GM19372 (cell line): ENCODE measurements at regions not wholly inside any gene's neighbourhood (a gene's known extent, or its start where the extent isn't known, plus 50 kb on each side); places are given as distances from the start of the nearest gene placed in this dataset.

ENCODE experiments used
- ATAC-seq: cut with Tn5 transposase; IDR thresholded peaks from one replicate; pipeline ENCODE4 v1.9.1; 2021; ENCODE audit warnings: mild to moderate bottlenecking, low read depth, moderate library complexity; ENCODE audit not compliant: unreplicated experiment

DNA sequence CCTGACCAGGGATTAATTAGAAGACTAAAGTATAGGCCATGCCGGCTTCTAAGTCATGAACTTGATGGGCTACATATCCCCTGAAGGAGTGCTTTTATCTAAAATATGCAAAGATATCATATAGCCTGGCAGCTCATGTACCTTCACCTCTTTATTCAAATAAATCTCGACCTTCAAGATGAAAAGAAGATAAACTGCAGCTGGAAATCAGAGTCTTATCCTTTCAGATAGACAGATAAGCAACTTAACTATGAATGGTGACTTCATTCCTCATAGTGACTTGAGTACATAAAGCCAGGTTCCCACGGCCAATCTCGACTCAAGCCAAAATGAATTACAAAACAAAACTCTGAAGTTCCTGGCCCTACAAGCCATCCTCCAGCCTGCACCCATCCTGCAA, 165.3 kb upstream of the KLHL29 start:
- ATAC-seq = no peak

DNA sequence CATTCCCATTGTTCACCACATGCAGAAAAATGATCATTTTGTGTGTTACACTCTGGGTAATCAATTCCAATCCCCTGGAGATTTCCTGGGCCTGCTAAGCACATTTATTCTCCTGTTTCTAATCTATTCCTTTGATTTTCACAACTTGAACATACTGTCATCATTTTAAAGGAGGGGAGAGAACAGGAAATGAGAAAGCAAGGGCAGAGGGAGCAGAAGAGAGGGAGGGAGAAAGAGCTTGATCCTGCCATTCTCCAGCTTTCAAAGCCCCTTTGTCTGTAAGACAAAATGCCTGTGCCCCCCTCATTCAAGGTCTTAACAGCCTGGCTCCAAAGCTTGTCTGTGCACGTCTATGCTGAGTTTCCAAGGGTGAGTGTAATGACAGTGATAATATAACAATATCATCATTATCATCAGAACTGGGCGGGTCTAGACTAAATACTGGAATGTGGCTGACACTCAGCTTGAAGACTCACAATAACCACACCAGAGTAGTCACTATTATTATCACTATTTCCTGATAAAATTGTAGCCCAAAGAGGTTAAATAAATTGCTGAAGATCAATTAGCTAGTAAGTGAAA, 164.4 kb upstream of the KLHL29 start:
- ATAC-seq = no peak

DNA sequence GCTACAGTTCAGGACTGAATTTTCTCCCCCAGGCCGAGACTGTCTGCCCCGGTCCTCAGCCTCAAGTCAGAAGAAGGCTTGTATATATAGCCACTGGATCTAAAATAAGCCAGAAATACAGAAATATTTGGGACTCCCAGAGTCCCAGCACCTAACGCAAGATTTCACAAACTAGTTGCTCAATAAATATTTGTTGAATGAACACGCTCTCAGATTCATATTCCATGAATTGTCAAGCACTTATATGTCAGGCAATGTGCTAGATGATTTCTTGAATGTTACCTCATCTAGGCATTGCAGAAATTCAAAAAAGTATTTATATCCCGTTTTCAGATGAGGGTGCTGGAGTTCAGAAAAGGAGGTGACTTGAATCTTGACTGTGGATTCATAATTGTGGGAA, 163.7 kb upstream of the KLHL29 start:
- no peak for ATAC-seq

DNA sequence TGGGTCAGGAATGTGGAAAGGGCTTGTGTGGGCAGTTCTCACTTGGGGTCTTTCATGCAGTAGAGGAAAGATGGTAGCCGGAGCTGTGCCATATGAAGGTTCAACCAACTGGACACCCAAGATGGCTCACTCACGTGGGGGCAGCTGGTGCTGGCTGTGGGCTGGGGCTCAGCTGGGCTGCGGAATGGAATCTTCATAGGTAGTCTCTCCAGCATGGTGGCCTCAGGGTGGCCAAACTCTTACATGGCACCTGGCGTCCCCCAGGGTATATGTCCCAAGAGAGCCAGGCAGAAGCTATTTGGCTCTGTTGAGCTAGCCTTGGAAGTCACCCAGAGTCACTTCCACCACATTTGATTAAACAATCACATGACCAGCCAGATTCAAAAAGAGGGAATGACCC, 163.1 kb upstream of the KLHL29 start:
- no peak for ATAC-seq

DNA sequence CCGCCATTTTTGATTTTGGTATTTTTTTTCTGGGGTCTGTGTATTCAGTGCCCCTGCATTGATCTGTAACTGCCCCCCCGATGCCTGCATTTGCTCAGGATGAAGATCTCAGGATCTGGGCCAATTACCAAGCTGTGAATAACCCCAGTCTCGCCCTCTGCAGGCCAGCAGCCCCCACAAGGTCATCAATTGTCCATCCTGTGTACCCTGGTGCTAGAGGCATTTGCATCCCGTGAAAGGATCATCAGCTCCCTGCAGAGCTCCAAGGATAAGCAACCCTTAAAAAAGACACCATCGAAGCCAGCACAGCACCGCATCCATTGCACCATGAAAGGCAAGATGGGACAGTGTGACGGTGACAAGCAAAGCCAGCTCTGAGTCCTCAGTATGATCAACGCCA, 154.1 kb upstream of the KLHL29 start:
- no peak for ATAC-seq

DNA sequence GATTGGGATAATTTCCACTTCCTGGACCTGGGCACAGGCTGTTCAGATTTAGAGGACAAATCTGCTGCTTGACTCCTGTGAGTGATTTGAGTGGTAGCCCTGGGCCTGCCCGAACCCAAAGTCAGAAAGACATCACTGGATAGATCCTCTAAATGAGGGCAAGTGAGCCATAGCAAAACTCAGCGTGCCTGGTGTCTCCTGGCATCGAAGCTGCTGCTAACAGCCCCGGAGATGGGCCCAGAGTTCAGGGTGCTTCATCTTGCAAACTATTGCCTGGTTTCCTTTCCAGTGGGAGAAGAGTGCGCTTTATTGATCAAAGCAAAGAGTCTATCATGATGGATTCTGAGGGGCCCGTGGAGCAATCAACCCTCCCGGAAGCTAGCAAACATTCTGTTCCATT, 153.1 kb upstream of the KLHL29 start:
- ATAC-seq = no peak

DNA sequence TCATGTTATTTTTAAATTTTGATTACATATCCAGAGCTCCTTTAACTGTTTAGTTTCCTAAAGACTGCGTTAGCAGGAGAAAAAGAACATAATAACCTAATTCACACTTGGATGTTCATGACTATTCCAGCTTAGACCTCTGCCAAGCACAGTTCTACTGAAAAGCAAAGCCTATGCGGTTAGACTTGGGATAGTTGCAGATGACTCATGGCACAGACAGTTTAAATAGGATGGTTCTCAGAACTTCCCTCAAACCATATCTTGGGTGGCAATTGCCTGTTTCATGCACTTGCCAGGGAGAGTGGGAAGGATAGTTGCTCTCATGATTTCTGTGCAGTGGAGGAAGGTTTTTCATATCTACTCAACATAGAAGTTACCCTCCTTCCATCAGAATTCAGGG, 149.7 kb upstream of the KLHL29 start:
- no peak for ATAC-seq

DNA sequence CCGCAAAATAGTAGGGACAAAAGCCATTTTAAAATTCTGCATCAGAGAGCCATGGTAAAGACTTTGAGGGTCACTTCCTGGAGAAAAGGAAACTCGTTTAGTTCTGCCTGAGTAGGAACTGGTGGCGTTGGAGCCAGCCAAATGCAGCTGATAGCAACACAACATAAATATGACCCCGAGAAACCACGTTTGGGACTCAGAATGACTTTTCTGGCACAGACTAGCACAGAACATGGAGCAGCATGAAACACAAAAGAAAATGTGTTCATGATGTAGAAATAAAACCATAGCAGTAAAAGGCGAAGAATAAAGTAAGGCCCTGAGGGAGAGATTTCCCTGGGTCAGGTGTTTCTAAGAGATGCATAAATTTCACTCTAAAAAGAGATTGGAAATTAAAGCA, 149.2 kb upstream of the KLHL29 start:
- no peak for ATAC-seq

DNA sequence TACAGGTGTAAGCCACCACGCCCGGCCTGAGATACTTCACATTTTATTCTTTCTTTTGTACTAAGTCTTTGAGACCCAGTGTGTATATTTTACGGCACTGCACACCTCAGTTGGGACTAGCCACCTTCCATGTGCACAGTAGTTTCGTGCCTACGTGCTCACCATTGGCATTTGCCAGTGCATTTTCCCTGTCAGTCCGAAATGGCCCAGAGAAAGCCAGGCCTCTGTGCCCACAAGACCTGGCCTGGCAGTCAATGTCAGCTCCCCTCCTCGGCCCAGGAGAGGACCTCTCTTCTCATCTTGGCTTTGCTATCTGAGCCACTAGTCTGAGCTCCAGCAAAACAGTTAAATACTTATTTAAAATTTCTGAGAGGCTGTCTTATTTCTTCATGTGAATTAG, 147.8 kb upstream of the KLHL29 start:
- no peak for ATAC-seq

DNA sequence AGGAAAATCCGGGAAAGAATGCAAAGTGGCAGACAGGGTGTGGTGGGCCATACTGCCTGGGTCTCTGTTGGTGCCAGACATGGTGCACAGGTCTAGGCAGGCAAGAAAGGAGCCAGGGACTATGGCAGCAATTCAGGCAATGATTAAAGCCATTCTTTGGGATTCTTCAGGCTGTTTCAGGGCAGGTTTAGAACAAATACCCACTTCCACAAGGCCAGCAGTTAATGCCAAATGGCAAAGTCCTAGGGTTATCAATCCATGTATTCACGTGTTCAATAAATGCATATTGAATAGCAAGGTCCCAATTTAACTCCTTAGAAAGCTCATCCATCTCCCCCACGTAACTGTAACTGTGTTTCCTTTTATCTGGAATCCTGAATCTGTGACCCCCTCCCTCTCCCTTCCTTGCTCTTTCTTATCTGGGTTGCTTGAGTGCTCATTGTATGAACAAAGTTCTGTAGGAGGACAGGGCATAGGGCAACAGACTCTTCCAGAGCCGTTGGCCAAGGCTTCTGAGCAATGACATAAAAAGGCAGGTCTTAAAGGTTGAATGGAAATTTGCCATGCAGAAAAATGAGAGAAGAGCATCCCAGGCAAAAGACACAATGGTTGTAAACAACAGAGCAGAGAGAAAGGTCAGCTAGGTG, 146.8 kb upstream of the KLHL29 start:
- no peak for ATAC-seq

DNA sequence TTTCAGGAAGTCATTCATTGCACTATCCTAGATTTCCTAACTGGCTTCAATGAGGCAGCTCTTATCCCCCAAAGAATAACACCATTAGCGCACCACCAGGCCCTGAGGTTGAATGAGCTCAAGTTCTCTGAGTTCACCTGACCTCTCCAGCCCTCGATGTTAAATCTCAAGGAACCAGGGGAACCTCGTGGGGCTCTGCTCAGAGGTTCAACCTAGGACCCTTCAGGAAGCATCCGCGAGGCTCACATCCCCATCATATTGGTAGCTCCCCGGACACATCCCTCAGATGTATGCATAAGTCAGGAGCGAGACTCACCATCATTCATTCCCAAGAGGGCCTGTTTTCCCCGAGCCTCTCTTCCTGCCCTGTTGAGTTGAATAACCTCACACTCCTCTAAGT, 145.6 kb upstream of the KLHL29 start:
- ATAC-seq = no peak

DNA sequence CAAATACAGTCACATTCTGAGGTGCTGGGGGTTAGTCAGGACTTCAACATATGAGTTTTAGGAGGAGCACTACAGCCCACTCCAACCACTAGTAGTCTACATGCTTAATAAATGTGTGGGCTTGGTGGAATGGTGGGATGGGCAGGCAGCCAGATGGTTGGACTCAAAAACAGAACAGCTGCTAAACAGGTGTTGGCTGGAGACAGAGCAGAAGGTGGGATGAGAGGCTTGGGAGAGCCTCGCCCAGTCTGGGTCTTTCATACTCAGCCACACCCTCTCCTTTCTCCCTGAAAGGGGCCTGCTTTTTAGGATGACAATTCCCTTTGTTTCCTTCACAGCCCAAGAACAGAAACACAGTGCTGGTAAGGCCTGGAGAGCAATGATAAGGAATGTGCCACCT, 143.9 kb upstream of the KLHL29 start:
- ATAC-seq = no peak

DNA sequence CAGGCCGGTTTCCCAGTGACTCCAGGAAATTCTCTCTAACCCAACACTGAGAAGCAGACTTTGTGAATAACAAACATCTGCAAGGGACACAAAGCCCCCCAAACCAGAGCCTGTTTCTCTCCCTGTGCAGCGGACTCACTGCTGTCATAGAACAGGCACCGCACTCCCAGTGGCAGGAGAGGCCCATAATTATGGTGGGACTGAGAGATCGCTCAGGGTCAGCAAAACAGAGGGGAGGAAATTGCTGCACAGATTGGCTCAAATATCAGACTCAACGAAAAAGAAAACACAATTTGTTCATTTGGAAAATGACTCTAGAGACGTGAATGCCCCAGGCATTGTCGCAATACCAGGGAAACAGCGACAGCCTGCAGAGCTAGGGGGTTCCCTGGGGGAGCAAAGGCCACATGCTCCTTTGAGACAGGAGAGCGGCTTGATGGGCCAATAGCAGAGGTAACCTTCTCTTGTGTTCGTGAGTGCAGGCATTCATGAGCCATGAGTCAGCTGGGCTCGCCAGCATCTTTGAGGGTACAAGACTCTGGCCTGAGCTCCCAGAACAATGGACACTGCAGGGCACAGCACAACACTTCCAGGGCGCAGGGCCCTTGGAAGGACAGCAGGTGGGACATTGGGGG, 143.3 kb upstream of the KLHL29 start:
- ATAC-seq = no peak

DNA sequence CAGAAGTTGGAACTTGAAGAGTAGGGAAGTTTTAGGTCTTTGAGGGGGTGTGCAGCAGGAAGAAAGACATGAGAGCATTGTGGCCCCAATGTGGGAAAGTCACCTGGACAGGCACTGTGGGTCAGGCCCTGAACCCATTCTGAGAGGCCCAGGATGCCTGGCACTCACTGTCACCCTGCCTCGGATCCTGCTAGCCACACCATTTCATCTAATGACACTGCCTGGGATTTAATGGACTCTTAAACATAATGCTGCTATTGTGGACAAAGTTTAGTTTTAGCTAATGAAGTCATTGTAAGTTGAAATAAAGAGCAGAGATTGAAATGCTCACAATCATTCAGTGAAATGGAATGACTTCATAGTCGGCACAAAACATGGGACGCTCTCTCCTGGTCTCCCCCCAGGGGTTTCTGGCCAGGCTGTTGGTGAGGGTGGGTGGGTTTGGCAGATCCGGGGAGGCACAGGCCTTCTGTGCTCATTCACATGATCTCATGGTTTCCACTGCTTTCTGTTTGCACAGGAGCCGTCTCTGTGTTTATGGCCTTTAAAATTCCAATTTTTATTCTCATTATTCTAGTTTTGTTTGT, 141.8 kb upstream of the KLHL29 start:
- ATAC-seq = no peak

DNA sequence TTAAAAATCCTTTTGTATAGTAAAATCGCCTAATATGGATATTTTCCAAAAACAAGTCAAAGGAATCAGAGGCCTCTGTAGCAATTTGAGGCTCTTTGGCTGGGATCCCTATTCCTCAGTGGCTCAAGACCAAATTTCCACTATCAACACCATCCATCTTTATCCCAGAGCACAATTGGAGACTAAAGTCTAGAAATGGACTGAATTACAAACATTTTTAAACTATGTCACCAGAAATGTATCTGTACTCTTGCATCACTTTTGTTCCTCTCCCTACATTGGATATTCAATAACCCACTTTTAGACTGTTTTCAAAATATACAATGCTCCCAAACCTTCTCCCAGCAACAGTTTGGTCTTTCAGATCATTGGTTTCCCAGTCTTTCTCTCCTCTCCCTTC, 140.4 kb upstream of the KLHL29 start:
- ATAC-seq = no peak

DNA sequence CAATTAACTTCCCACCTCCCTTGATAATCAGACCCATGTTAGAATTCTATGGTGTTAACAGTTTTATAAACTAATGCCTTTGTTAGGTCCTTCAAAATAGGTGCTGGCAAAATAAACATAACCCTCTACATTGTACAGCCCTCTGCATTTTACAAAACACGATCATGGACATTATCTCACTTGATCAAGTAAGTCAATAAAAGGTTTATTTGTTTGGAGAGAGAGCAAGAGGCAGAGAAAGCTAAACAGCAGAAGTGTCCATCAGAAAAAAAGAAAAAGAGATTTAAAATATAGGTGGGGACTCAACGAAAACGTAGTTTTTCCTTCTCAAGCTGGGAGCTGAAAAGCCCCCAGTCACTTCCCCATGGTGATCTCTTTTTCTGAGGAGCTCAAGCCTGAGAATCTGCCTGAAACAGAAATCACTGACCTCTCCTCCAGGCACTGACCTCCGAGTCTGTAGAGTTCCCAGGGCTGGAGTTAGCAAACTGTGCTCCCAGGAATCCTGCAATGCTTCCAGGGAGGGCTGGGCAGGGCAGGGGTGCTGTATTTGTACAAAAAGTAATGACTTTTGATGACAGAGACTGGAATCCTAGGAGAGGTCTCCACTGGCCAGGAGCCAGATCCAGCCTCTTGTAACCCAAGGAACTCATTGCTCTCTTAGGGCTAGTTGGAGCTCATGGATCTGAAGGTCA, 137.8 kb upstream of the KLHL29 start:
- ATAC-seq = no peak

DNA sequence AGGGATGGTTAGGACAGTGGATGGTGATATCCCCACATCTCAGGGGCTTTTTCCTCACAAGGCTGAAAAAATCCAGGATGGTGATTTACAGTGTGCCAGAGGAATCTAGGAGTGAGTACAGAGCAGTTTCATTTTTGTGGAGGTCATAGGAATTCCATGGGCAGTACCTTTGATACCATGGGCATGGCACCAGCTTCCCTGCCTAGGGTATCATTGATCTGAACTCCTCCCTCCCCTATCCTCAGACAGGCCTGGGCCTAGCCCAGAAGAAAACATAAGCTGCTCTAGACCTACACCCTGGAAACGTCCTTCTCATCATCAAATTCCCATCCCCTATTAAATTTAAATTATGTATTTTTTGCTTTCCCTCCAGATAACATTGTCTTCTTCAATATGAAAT, 136.3 kb upstream of the KLHL29 start:
- ATAC-seq = no peak

DNA sequence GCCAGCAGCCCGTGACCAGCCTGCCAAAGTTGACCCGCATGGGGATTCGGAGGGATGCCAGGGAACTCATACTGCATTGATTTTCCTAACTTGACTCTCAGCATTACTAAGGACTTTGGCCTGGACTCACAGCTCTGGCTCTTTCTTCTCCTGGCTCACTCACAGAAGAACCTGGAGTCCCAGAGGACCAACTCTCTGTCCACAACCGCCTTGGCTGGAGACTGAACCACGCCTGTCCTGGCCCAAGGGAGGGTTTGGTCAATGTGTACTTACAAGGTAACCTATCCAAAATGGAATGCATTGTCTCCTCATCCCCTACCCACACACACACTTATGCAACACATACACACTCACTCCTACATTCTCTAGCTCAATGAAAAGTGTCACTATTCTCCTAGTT, 135.6 kb upstream of the KLHL29 start:
- ATAC-seq = no peak

DNA sequence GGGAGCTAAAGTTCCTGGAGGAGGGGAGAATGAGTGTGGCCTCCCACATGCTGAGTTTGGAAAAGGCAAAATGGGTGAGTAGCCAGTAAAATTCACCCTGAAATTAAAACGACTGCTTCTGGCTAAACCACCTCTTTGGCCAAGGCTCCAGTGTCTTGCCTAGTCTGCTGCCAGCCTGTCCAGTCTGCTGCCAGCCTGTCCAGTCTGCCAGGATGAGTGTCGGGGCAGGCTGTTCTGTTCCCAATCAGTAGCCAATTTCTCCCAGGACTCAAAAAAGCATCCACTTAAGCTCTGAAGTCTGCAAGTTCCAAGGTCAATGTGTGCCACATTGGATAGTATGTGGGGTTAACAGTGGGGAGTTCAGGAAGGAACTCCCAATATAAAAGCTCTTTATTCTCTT, 134.6 kb upstream of the KLHL29 start:
- ATAC-seq = no peak

DNA sequence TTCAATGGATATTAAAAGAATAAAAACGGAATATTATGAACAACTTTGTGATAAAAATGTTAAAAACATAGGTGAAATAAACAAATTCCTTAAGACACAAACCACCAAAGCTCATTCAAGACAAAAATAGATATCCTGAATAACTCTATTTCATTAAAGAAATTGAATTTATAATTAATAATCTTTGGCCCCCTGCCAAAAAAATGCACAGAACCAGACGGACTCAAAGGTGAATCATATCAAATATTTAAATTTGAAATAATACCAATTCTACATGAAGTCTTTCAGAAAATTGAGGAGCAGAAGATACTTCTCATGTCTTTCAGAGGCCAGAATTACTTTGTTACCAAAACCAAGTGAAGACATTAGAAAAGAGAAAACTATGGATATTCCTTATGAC, 128.3 kb upstream of the KLHL29 start:
- no peak for ATAC-seq

DNA sequence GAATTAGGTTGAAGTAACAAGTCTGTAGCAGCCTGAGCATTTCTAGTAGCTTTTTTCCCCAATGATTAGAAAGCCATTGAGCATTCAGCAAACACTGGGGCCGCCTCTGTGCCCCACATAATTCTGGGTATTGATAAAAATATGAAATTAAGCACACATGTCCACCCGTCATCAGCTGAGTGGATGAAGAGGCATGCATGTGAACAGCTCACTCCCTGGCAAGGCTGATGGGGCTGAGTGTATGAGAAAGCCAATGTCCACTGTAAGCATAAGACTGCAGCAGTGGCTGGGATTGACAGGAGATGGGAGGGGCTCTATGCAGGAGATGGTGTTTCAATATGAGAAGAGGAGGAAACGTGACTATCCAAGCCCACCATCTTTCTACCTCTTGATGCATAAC, 124.4 kb upstream of the KLHL29 start:
- no peak for ATAC-seq
